ENCODE measurements at regions not wholly inside any gene's neighbourhood (a gene's known extent, or its start where the extent isn't known, plus 50 kb on each side); places are given as distances from the start of the nearest gene placed in this dataset.
"Not testable (repeated sequence)": the region's sequence is repeated elsewhere in the genome, so short reads cannot be mapped to it uniquely, and the experiment has no call there.

- TF ChIP-seq, protein P1, sequence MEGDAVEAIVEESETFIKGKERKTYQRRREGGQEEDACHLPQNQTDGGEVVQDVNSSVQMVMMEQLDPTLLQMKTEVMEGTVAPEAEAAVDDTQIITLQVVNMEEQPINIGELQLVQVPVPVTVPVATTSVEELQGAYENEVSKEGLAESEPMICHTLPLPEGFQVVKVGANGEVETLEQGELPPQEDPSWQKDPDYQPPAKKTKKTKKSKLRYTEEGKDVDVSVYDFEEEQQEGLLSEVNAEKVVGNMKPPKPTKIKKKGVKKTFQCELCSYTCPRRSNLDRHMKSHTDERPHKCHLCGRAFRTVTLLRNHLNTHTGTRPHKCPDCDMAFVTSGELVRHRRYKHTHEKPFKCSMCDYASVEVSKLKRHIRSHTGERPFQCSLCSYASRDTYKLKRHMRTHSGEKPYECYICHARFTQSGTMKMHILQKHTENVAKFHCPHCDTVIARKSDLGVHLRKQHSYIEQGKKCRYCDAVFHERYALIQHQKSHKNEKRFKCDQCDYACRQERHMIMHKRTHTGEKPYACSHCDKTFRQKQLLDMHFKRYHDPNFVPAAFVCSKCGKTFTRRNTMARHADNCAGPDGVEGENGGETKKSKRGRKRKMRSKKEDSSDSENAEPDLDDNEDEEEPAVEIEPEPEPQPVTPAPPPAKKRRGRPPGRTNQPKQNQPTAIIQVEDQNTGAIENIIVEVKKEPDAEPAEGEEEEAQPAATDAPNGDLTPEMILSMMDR (IDR thresholded peaks at IDR 0.05; ENCODE audit: low read depth, low read length): no peak
- DNase-seq (ENCODE audit: extremely low read depth, low read depth): no peak
These were observed 1077.1 kb downstream of the TYW1 start for GRCh38 chr7:68073701-68074100.

DNA sequence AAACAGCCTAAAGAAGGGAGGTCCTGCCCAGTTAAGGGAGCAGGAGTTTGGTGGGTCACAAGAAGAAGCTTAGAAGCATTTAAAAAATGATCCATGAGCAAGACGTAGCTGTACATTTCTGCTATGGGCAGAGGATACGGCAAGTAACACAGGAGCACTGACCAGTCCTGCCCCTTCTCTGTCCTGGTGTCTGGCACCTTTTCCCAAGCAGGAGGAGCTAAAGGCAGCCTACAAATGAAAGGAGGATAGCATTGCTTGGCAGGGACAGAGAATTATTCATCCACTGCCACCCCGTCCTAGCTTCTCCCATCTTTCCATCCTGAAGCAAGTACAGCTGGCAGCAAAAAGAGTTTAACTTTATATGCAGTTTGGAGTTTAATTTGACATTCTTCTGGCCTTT, 1077.6 kb downstream of the TYW1 start:
- no peak for DNase-seq (ENCODE audit: extremely low read depth, low read depth)
- TF ChIP-seq, protein P1 (IDR thresholded peaks at IDR 0.05; ENCODE audit: low read depth, low read length): no peak

GRCh38 chr7:68078157-68078710, 1081.6 kb downstream of the TYW1 start:
- TF ChIP-seq, protein P1 (IDR thresholded peaks at IDR 0.05; ENCODE audit: low read depth, low read length): no peak
- no peak for DNase-seq (ENCODE audit: extremely low read depth, low read depth)

GRCh38 chr7:68082066-68082960, 1085.7 kb downstream of the TYW1 start:
- DNase-seq (ENCODE audit: extremely low read depth, low read depth): not testable (repeated sequence)

DNA sequence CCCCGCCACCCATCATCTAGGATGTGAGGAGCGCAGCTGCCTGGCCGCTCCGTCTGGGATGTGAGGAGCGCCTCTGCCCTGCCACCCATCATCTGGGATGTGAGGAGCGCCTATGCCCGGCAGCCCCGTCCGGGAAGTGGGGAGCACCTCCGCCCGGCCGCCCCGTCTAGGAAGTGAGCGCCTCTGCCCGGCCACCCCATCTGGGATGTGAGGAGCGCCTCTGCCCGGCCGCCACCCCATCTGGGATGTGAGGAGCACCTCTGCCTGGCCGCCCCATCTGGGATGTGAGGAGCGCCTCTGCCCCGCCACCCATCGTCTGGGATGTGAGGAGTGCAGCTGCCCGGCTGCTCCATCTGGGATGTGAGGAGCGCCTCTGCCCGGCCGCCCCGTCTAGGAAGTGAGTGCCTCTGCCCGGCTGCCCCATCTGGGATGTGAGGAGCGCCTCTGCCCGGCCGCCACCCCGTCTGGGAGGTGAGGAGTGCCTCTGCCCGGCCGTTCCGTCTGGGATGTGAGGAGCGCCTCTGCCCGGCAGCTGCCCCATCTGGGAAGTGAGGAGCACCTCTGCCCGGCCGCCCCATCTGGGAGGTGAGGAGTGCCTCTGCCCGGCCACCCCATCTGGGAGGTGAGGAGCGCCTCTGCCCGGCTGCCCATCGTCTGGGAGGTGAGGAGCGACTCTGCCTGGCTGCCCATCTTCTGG, 1086.5 kb downstream of the TYW1 start:
- DNase-seq (ENCODE audit: extremely low read depth, low read depth): not testable (repeated sequence)

GRCh38 chr7:68087401-68087800, 1090.8 kb downstream of the TYW1 start:
- DNase-seq (ENCODE audit: extremely low read depth, low read depth): no peak
- TF ChIP-seq, protein P1 (IDR thresholded peaks at IDR 0.05; ENCODE audit: low read depth, low read length): no peak

DNA sequence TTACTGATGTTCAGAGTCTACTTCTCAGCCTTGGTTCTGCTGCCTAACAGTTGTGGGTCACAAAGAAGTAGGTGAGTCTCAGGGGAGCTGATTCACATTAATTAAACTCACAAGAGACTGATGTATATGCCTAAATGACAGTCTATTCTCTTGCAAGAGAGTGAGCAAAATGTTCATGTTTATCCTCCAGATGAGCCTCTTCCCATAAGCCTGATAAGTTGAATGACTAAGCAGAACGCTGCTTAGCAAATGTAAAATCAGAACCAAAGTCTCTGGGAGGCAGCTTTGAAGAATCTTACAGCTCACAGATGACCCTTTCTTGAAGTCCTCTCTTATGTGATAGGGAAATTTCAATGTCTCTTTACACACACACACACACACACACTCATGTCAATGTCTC, 1092.2 kb downstream of the TYW1 start:
- DNase-seq (ENCODE audit: extremely low read depth, low read depth): no peak
- TF ChIP-seq, protein P1 (IDR thresholded peaks at IDR 0.05; ENCODE audit: low read depth, low read length): no peak

GRCh38 chr7:68090256-68090655, 1093.6 kb downstream of the TYW1 start:
- not testable (repeated sequence) for DNase-seq (ENCODE audit: extremely low read depth, low read depth)

Measured in AG09319 (cell line).